ENCODE measurements at regions not wholly inside any gene's neighbourhood (a gene's known extent, or its start where the extent isn't known, plus 50 kb on each side); places are given as distances from the start of the nearest gene placed in this dataset.

DNA sequence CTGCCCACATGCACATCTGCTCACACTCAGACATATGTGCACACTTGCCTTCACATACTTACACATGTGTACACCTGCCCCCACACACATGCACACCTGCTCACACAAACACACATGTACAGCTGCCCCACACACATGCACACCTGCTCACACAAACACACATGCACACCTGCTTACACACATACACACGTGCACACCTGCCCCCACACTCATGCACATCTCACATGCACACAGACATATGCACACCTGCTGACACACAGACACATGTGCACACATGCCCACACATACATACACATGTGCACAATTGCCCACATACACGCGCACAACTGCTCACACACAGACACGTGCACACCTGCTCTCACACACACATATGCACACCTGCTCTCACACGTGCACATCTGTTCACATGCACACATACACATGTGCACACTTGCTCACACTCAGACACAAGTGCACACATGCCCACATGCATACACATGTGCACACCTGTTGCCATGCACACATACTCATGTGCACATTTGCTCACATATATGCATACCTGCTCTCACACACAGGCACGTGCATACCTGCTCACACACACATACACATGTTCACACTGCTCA, 147.8 kb upstream of the FOXD4L5 start:
- TF ChIP-seq, protein P1, sequence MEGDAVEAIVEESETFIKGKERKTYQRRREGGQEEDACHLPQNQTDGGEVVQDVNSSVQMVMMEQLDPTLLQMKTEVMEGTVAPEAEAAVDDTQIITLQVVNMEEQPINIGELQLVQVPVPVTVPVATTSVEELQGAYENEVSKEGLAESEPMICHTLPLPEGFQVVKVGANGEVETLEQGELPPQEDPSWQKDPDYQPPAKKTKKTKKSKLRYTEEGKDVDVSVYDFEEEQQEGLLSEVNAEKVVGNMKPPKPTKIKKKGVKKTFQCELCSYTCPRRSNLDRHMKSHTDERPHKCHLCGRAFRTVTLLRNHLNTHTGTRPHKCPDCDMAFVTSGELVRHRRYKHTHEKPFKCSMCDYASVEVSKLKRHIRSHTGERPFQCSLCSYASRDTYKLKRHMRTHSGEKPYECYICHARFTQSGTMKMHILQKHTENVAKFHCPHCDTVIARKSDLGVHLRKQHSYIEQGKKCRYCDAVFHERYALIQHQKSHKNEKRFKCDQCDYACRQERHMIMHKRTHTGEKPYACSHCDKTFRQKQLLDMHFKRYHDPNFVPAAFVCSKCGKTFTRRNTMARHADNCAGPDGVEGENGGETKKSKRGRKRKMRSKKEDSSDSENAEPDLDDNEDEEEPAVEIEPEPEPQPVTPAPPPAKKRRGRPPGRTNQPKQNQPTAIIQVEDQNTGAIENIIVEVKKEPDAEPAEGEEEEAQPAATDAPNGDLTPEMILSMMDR (conservative IDR thresholded peaks at IDR 0.05; ENCODE audit: low read length): no peak
- TF ChIP-seq EZH2phosphoT487 (IDR thresholded peaks at IDR 0.05; ENCODE audit: borderline replicate concordance, low read depth, low read length): no peak

Data from OCI-LY7 (cell line).